ENCODE measurements at regions not wholly inside any gene's neighbourhood (a gene's known extent, or its start where the extent isn't known, plus 50 kb on each side); places are given as distances from the start of the nearest gene placed in this dataset.
"Not testable (repeated sequence)": the region's sequence is repeated elsewhere in the genome, so short reads cannot be mapped to it uniquely, and the experiment has no call there.

DNA sequence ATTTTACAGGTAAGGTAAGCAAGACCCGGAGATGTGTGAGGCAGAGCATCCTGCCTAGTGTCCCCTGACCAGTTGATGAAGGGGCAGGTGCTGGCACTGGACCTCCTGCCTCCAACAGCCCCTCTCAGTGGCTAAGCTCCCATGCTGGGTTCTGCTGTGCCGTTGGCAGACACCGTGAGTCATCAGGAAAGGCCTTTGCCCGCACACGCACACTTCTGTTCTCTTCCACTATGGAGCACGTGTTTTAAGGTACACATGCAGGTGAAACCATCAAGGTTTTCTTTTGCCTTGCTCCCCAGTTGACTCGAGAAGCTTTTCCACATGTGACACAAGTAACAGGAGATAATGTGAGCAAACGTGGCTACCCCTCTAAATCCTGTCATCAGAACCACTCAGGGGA is 207.9 kb downstream of the RRAGC start:
- Histone ChIP-seq H3K36me3 (ENCODE audit: control insufficient read depth in 4 of 4, insufficient read depth in 3 of 4, low read depth in 1 of 4, low read length in 3 of 4) (no peaks in the 10 kb centered on the region), H3K27ac (ENCODE audit: low read depth in 1 of 2, low read length in 2 of 2) (no peak overlapping the region), H3K27me3 (ENCODE audit: control insufficient read depth in 4 of 4, insufficient read depth in 4 of 4, low read length in 3 of 4) (peaks cover 0 to 3% (median 0%) of the 10 kb centered on the region in 4 donors), H3K4me1 (ENCODE audit: control insufficient read depth in 4 of 4, insufficient read depth in 4 of 4, low read length in 3 of 4) (no peaks in the 10 kb centered on the region), H3K9ac (ENCODE audit: low read depth in 1 of 2, low read length in 2 of 2) (no peak overlapping the region), H3K9me3 (ENCODE audit: control insufficient read depth in 4 of 4, low read length in 3 of 4) (no peaks in the 10 kb centered on the region), H3K4me3 (ENCODE audit: low read depth in 1 of 3, low read length in 3 of 3) (no peak overlapping the region)
- WGBS, result 72% methylated on average over 8 of the region's 8 CpGs
- no peak for DNase-seq (ENCODE audit: low spot score)
- TF ChIP-seq NR2F2 (IDR thresholded peaks at IDR 0.05) (no peak), RAD21 (IDR thresholded peaks at IDR 0.05) (no peak), SP1 (IDR thresholded peaks at IDR 0.05) (no peak), JUND (IDR thresholded peaks at IDR 0.05) (no peak), EGR1 (IDR thresholded peaks at IDR 0.05; ENCODE audit: low read depth in 2 of 2) (no peak)

DNA sequence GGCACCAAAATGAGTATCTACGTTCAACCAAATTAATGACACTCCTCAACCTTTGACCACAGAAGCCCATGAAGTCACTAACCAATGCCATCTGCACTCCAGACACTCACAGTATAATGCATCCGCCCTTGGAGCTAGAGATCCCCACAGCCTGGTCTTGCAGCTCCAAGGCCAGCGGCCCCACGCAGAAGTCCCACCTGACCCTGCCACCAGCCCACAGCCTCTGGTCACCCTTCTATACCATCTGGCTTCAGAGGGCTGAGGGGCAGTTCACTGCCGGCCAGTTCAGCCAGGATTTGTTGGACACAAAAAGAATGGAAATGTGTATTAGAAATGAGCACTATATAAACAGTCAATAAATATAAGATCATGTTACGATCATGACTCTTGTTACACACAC is 211.2 kb downstream of the RRAGC start:
- 93% methylated on average over 6 of the region's 6 CpGs for WGBS
- no peak overlapping the region for H3K27ac ChIP-seq (ENCODE audit: low read depth in 1 of 2, low read length in 2 of 2)
- TF ChIP-seq, protein P1, sequence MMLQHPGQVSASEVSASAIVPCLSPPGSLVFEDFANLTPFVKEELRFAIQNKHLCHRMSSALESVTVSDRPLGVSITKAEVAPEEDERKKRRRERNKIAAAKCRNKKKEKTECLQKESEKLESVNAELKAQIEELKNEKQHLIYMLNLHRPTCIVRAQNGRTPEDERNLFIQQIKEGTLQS (IDR thresholded peaks at IDR 0.05), result no peak
- no peak for TF ChIP-seq RAD21 (IDR thresholded peaks at IDR 0.05)
- no peak for TF ChIP-seq JUND (IDR thresholded peaks at IDR 0.05)
- TF ChIP-seq FOXA1 (IDR thresholded peaks at IDR 0.05), result no peak
- no peak for TF ChIP-seq RXRA (IDR thresholded peaks at IDR 0.05)
- TF ChIP-seq HNF4G (IDR thresholded peaks at IDR 0.05), result no peak
- TF ChIP-seq, protein P2, sequence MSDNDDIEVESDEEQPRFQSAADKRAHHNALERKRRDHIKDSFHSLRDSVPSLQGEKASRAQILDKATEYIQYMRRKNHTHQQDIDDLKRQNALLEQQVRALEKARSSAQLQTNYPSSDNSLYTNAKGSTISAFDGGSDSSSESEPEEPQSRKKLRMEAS (IDR thresholded peaks at IDR 0.05), result no peak
- TF ChIP-seq HNF4A (conservative IDR thresholded peaks at IDR 0.05), result no peak
- no peak for TF ChIP-seq FOXA2 (IDR thresholded peaks at IDR 0.05)
- TF ChIP-seq YY1 (IDR thresholded peaks at IDR 0.05), result no peak
- TF ChIP-seq, protein P3, sequence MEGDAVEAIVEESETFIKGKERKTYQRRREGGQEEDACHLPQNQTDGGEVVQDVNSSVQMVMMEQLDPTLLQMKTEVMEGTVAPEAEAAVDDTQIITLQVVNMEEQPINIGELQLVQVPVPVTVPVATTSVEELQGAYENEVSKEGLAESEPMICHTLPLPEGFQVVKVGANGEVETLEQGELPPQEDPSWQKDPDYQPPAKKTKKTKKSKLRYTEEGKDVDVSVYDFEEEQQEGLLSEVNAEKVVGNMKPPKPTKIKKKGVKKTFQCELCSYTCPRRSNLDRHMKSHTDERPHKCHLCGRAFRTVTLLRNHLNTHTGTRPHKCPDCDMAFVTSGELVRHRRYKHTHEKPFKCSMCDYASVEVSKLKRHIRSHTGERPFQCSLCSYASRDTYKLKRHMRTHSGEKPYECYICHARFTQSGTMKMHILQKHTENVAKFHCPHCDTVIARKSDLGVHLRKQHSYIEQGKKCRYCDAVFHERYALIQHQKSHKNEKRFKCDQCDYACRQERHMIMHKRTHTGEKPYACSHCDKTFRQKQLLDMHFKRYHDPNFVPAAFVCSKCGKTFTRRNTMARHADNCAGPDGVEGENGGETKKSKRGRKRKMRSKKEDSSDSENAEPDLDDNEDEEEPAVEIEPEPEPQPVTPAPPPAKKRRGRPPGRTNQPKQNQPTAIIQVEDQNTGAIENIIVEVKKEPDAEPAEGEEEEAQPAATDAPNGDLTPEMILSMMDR (IDR thresholded peaks at IDR 0.05; ENCODE audit: low read depth, low read length, missing input control), result no peak
- TF ChIP-seq, protein P4, sequence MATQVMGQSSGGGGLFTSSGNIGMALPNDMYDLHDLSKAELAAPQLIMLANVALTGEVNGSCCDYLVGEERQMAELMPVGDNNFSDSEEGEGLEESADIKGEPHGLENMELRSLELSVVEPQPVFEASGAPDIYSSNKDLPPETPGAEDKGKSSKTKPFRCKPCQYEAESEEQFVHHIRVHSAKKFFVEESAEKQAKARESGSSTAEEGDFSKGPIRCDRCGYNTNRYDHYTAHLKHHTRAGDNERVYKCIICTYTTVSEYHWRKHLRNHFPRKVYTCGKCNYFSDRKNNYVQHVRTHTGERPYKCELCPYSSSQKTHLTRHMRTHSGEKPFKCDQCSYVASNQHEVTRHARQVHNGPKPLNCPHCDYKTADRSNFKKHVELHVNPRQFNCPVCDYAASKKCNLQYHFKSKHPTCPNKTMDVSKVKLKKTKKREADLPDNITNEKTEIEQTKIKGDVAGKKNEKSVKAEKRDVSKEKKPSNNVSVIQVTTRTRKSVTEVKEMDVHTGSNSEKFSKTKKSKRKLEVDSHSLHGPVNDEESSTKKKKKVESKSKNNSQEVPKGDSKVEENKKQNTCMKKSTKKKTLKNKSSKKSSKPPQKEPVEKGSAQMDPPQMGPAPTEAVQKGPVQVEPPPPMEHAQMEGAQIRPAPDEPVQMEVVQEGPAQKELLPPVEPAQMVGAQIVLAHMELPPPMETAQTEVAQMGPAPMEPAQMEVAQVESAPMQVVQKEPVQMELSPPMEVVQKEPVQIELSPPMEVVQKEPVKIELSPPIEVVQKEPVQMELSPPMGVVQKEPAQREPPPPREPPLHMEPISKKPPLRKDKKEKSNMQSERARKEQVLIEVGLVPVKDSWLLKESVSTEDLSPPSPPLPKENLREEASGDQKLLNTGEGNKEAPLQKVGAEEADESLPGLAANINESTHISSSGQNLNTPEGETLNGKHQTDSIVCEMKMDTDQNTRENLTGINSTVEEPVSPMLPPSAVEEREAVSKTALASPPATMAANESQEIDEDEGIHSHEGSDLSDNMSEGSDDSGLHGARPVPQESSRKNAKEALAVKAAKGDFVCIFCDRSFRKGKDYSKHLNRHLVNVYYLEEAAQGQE (IDR thresholded peaks at IDR 0.05), result no peak
- no peak for TF ChIP-seq SP1 (IDR thresholded peaks at IDR 0.05)
- TF ChIP-seq, protein P5, sequence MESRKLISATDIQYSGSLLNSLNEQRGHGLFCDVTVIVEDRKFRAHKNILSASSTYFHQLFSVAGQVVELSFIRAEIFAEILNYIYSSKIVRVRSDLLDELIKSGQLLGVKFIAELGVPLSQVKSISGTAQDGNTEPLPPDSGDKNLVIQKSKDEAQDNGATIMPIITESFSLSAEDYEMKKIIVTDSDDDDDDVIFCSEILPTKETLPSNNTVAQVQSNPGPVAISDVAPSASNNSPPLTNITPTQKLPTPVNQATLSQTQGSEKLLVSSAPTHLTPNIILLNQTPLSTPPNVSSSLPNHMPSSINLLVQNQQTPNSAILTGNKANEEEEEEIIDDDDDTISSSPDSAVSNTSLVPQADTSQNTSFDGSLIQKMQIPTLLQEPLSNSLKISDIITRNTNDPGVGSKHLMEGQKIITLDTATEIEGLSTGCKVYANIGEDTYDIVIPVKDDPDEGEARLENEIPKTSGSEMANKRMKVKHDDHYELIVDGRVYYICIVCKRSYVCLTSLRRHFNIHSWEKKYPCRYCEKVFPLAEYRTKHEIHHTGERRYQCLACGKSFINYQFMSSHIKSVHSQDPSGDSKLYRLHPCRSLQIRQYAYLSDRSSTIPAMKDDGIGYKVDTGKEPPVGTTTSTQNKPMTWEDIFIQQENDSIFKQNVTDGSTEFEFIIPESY (IDR thresholded peaks at IDR 0.05), result no peak
- no peak for TF ChIP-seq TAF1 (conservative IDR thresholded peaks at IDR 0.05)
- TF ChIP-seq EGR1 (IDR thresholded peaks at IDR 0.05; ENCODE audit: low read depth in 2 of 2), result no peak
- TF ChIP-seq NR2F2 (IDR thresholded peaks at IDR 0.05), result no peak
- no peak for TF ChIP-seq GABPA (IDR thresholded peaks at IDR 0.05 in 1 of 2, conservative IDR thresholded peaks at IDR 0.05 in 1 of 2)
- H3K9ac ChIP-seq (ENCODE audit: low read depth in 1 of 2, low read length in 2 of 2), result no peak overlapping the region
- no peaks in the 10 kb centered on the region for H3K4me1 ChIP-seq (ENCODE audit: control insufficient read depth in 4 of 4, insufficient read depth in 4 of 4, low read length in 3 of 4)
- no peak for DNase-seq (ENCODE audit: low spot score)
- H3K27me3 ChIP-seq (ENCODE audit: control insufficient read depth in 4 of 4, insufficient read depth in 4 of 4, low read length in 3 of 4), result no peaks in the 10 kb centered on the region
- H3K4me3 ChIP-seq (ENCODE audit: low read depth in 1 of 3, low read length in 3 of 3), result no peak overlapping the region
- H3K36me3 ChIP-seq (ENCODE audit: control insufficient read depth in 4 of 4, insufficient read depth in 3 of 4, low read depth in 1 of 4, low read length in 3 of 4), result no peaks in the 10 kb centered on the region
- no peaks in the 10 kb centered on the region for H3K9me3 ChIP-seq (ENCODE audit: control insufficient read depth in 4 of 4, low read length in 3 of 4)

DNA sequence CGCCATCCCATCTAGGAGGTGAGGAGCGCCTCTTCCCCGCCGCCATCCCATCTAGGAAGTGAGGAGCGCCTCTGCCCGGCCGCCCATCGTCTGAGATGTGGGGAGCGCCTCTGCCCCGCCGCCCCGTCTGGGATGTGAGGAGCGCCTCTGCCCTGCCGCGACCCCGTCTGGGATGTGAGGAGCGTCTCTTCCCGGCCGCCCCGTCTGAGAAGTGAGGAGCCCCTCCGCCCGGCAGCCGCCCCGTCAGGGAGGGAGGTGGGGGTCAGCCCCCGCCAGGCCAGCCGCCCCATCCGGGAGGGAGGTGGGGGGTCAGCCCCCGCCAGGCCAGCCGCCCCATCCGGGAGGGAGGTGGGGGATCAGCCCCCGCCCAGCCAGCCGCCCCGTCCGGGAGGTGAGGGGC is 212.2 kb downstream of the RRAGC start:
- H3K27ac ChIP-seq (ENCODE audit: low read depth in 1 of 2, low read length in 2 of 2); H3K9me3 ChIP-seq (ENCODE audit: control insufficient read depth in 4 of 4, low read length in 3 of 4); H3K36me3 ChIP-seq (ENCODE audit: control insufficient read depth in 4 of 4, insufficient read depth in 3 of 4, low read depth in 1 of 4, low read length in 3 of 4); H3K4me1 ChIP-seq (ENCODE audit: control insufficient read depth in 4 of 4, insufficient read depth in 4 of 4, low read length in 3 of 4); DNase-seq (ENCODE audit: low spot score); H3K9ac ChIP-seq (ENCODE audit: low read depth in 1 of 2, low read length in 2 of 2); H3K27me3 ChIP-seq (ENCODE audit: control insufficient read depth in 4 of 4, insufficient read depth in 4 of 4, low read length in 3 of 4); H3K4me3 ChIP-seq (ENCODE audit: low read depth in 1 of 3, low read length in 3 of 3): not testable (repeated sequence)
- 97% methylated on average over 34 of the region's 34 CpGs for WGBS

Measured in liver (tissue), 8 donors.